ENCODE measurements at regions not wholly inside any gene's neighbourhood (a gene's known extent, or its start where the extent isn't known, plus 50 kb on each side); places are given as distances from the start of the nearest gene placed in this dataset.

- Histone ChIP-seq H3K27me3 (no peaks in the 10 kb centered on the region), H3K36me3 (no peaks in the 10 kb centered on the region), H3K9me3 (no peaks in the 10 kb centered on the region), H3K4me1 (no peaks in the 10 kb centered on the region), H3K4me3 (no peak overlapping the region), H3K27ac (no peak overlapping the region), H3K9ac (ENCODE audit: low read depth in 2 of 2, low read length in 2 of 2) (no peak overlapping the region)
- intact Hi-C loops (cut with DNase I): no loop called here
- DNase-seq: no peak
- TF ChIP-seq CTCF (IDR thresholded peaks at IDR 0.05): no peak
Observed at GRCh38 chr12:87238466-87238865, 790.7 kb downstream of the C12orf50 start.

- Histone ChIP-seq H3K27me3 (no peaks in the 10 kb centered on the region), H3K4me3 (no peak overlapping the region), H3K9me3 (no peaks in the 10 kb centered on the region), H3K27ac (no peak overlapping the region), H3K4me1 (no peaks in the 10 kb centered on the region), H3K36me3 (no peaks in the 10 kb centered on the region), H3K9ac (ENCODE audit: low read depth in 2 of 2, low read length in 2 of 2) (no peak overlapping the region)
- TF ChIP-seq CTCF (IDR thresholded peaks at IDR 0.05): no peak
- DNase-seq: no peak
- intact Hi-C loops (cut with DNase I): no loop called here
Observed at GRCh38 chr12:87234898-87235297, 794.3 kb downstream of the C12orf50 start.

GRCh38 chr12:87233671-87234070, 795.5 kb downstream of the C12orf50 start:
- H3K36me3 ChIP-seq: no peaks in the 10 kb centered on the region
- H3K4me1 ChIP-seq: no peaks in the 10 kb centered on the region
- H3K9ac ChIP-seq (ENCODE audit: low read depth in 2 of 2, low read length in 2 of 2): no peak overlapping the region
- H3K9me3 ChIP-seq: no peaks in the 10 kb centered on the region
- intact Hi-C loops (cut with DNase I): no loop called here
- no peak overlapping the region for H3K27ac ChIP-seq
- DNase-seq: no peak
- H3K27me3 ChIP-seq: no peaks in the 10 kb centered on the region
- TF ChIP-seq CTCF (IDR thresholded peaks at IDR 0.05): no peak
- no peak overlapping the region for H3K4me3 ChIP-seq

GRCh38 chr12:87231818-87232217, 797.4 kb downstream of the C12orf50 start:
- Histone ChIP-seq H3K27ac (no peak overlapping the region), H3K4me3 (no peak overlapping the region), H3K4me1 (no peaks in the 10 kb centered on the region), H3K36me3 (no peaks in the 10 kb centered on the region), H3K9me3 (no peaks in the 10 kb centered on the region), H3K27me3 (no peaks in the 10 kb centered on the region), H3K9ac (ENCODE audit: low read depth in 2 of 2, low read length in 2 of 2) (no peak overlapping the region)
- no peak for DNase-seq
- no peak for TF ChIP-seq CTCF (IDR thresholded peaks at IDR 0.05)
- intact Hi-C loops (cut with DNase I): no loop called here

- Histone ChIP-seq H3K4me3 (no peak overlapping the region), H3K9ac (ENCODE audit: low read depth in 2 of 2, low read length in 2 of 2) (no peak overlapping the region), H3K4me1 (no peaks in the 10 kb centered on the region), H3K9me3 (no peaks in the 10 kb centered on the region), H3K36me3 (no peaks in the 10 kb centered on the region), H3K27me3 (no peaks in the 10 kb centered on the region), H3K27ac (no peak overlapping the region)
- intact Hi-C loops (cut with DNase I): no loop called here
- no peak for DNase-seq
- TF ChIP-seq CTCF (IDR thresholded peaks at IDR 0.05): no peak
Observed at GRCh38 chr12:87230441-87230840, 798.8 kb downstream of the C12orf50 start.

GRCh38 chr12:87227162-87227561, 802.0 kb downstream of the C12orf50 start:
- H3K9me3 ChIP-seq: no peaks in the 10 kb centered on the region
- DNase-seq: no peak
- TF ChIP-seq CTCF (IDR thresholded peaks at IDR 0.05): no peak
- no peaks in the 10 kb centered on the region for H3K27me3 ChIP-seq
- H3K36me3 ChIP-seq: no peaks in the 10 kb centered on the region
- H3K27ac ChIP-seq: no peak overlapping the region
- intact Hi-C loops (cut with DNase I): no loop called here
- no peak overlapping the region for H3K4me3 ChIP-seq
- H3K4me1 ChIP-seq: no peaks in the 10 kb centered on the region
- H3K9ac ChIP-seq (ENCODE audit: low read depth in 2 of 2, low read length in 2 of 2): no peak overlapping the region
